Keratinocyte (primary cell): ENCODE measurements at regions not wholly inside any gene's neighbourhood (a gene's known extent, or its start where the extent isn't known, plus 50 kb on each side); places are given as distances from the start of the nearest gene placed in this dataset.

ENCODE experiments used
- CTCF ChIP-seq, 3 experiments: IDR thresholded peaks in 1 of 3; conservative IDR thresholded peaks in 1 of 3; optimal IDR thresholded peaks in 1 of 3; 2 replicates in 2 of 3; 3 replicates in 1 of 3; pipeline versions ENCODE3 to v1.5.1; 2011; ENCODE audit warnings: low read length in 3 of 3, mild to moderate bottlenecking in 3 of 3, moderate library complexity in 2 of 3, control low read depth in 1 of 3, inconsistent platforms in 1 of 3; ENCODE audit not compliant: insufficient read depth in 2 of 3; ENCODE audit errors: extremely low read depth in 1 of 3
- EZH2 ChIP-seq: IDR thresholded peaks from one replicate; pipeline ENCODE4 v1.6.1; 2012; ENCODE audit warnings: inconsistent platforms, mild to moderate bottlenecking, low read length, moderate library complexity

GRCh38 chr18:60656553-60656952, 284.0 kb upstream of the MC4R start:
- TF ChIP-seq CTCF (optimal IDR thresholded peaks at IDR 0.05 in 1 of 3, IDR thresholded peaks at IDR 0.05 in 1 of 3, conservative IDR thresholded peaks at IDR 0.05 in 1 of 3; ENCODE audit: extremely low read depth in 1 of 3, insufficient read depth in 2 of 3, low read length in 3 of 3) = no peak
- no peak for TF ChIP-seq EZH2
